Natural killer cell (primary cell): ENCODE measurements at regions not wholly inside any gene's neighbourhood (a gene's known extent, or its start where the extent isn't known, plus 50 kb on each side); places are given as distances from the start of the nearest gene placed in this dataset.

ENCODE experiments used
- ATAC-seq, 3 donors: fragments of 150-1000 bp in 2 of 3; fragments of 200-7000 bp in 1 of 3; cut with Tn5 transposase; 1 replicate in 1 of 3; 2 replicates in 2 of 3; pipeline ENCODE4 v1.10.0; 2021; ENCODE audit warnings: mild to moderate bottlenecking in 2 of 3, moderate library complexity in 2 of 3
- DNase-seq, 2 donors: peaks; one replicate each; pipeline versions ENCODE4 v3.0.0 to v3.0.0-alpha.2; 2013 to 2021; ENCODE audit warnings: mixed read lengths in 1 of 2
- H3K27ac ChIP-seq: one replicate; pipeline ENCODE4 v1.5.1; 2013; ENCODE audit warnings: mild to moderate bottlenecking, low read length
- H3K27me3 ChIP-seq: one replicate; pipeline ENCODE4 v1.6.1; 2013; ENCODE audit warnings: low read length; ENCODE audit not compliant: control insufficient read depth, insufficient read depth
- H3K36me3 ChIP-seq: one replicate; pipeline ENCODE4 v1.6.1; 2013; ENCODE audit warnings: low read length; ENCODE audit not compliant: control insufficient read depth, insufficient read depth
- H3K4me1 ChIP-seq: one replicate; pipeline ENCODE4 v1.6.1; 2013; ENCODE audit warnings: low read length; ENCODE audit not compliant: control insufficient read depth, insufficient read depth
- H3K4me3 ChIP-seq: one replicate; pipeline ENCODE4 v1.5.1; 2013; ENCODE audit warnings: low read length
- H3K9me3 ChIP-seq: one replicate; pipeline ENCODE4 v1.6.1; 2013; ENCODE audit warnings: low read length; ENCODE audit not compliant: control insufficient read depth, insufficient read depth
- H3K27ac Mint-ChIP-seq, 2 donors: one replicate each; pipeline ENCODE4 v1.8.0; 2022; ENCODE audit warnings: mild to moderate bottlenecking in 2 of 2, mixed read lengths in 2 of 2, moderate library complexity in 1 of 2
- H3K27me3 Mint-ChIP-seq, 2 donors: one replicate each; pipeline ENCODE4 v1.8.0; 2022; ENCODE audit warnings: low read depth in 2 of 2, mixed read lengths in 2 of 2
- H3K36me3 Mint-ChIP-seq: one replicate; pipeline ENCODE4 v1.8.0; 2022; ENCODE audit warnings: mixed read lengths
- H3K4me1 Mint-ChIP-seq, 2 donors: one replicate each; pipeline ENCODE4 v1.8.0; 2022; ENCODE audit warnings: mixed read lengths in 2 of 2
- H3K4me3 Mint-ChIP-seq: one replicate; pipeline ENCODE4 v1.8.0; 2022; ENCODE audit warnings: mild to moderate bottlenecking, moderate library complexity, mixed read lengths
- H3K9me3 Mint-ChIP-seq, 2 donors: one replicate each; pipeline ENCODE4 v1.8.0; 2022; ENCODE audit warnings: mixed read lengths in 2 of 2
- CTCF ChIP-seq: fragments of 200-600 bp; IDR thresholded peaks from one replicate; pipeline ENCODE4 v1.8.0; 2022; ENCODE audit warnings: antibody characterized with exemption
- WGBS: methylation state at CpG from one replicate; pipeline ENCODE4 v1.1.7; 2013; ENCODE audit warnings: missing lambda C conversion rate; ENCODE audit not compliant: insufficient coverage; 5-methylcytosine and 5-hydroxymethylcytosine counted together
- intact Hi-C: fragments of 100-400 bp; cut with micrococcal nuclease; formaldehyde crosslinking; loops from one replicate; pipeline ENCODE4 v1.14.2; 2022

GRCh38 chr12:9260931-9261330, 52.7 kb upstream of the PZP start:
- Mint-ChIP-seq H3K27me3 (peaks cover 0 to 12% of the 10 kb centered on the region in 2 donors), H3K36me3 (no peaks in the 10 kb centered on the region), H3K9me3 (no peaks in the 10 kb centered on the region), H3K4me3 (no peak overlapping the region), H3K4me1 (no peaks in the 10 kb centered on the region), H3K27ac (no peak overlapping the region)
- Histone ChIP-seq H3K4me1 (no peaks in the 10 kb centered on the region), H3K4me3 (no peak overlapping the region), H3K27ac (no peak overlapping the region), H3K9me3 (no peaks in the 10 kb centered on the region), H3K36me3 (peaks cover 14% of the 10 kb centered on the region), H3K27me3 (no peaks in the 10 kb centered on the region)
- DNase-seq (no peak), ATAC-seq (no peak)
- no peak for TF ChIP-seq CTCF
- intact Hi-C loops, result no loop called here

GRCh38 chr12:9258676-9259075, 50.5 kb upstream of the PZP start:
- H3K9me3 ChIP-seq, result no peaks in the 10 kb centered on the region
- no peak for ATAC-seq
- H3K9me3 Mint-ChIP-seq, result no peaks in the 10 kb centered on the region
- H3K4me3 ChIP-seq, result no peak overlapping the region
- no CpG with 5 or more reads among the region's 1 CpG for WGBS
- DNase-seq, result no peak
- intact Hi-C loops, result no loop called here
- H3K4me1 ChIP-seq, result no peaks in the 10 kb centered on the region
- H3K4me3 Mint-ChIP-seq, result no peak overlapping the region
- H3K27ac ChIP-seq, result no peak overlapping the region
- peaks cover 20% of the 10 kb centered on the region for H3K36me3 ChIP-seq
- no peak for TF ChIP-seq CTCF
- H3K27me3 Mint-ChIP-seq, result peaks cover 0 to 4% of the 10 kb centered on the region in 2 donors
- no peaks in the 10 kb centered on the region for H3K4me1 Mint-ChIP-seq
- H3K27ac Mint-ChIP-seq, result no peak overlapping the region
- H3K36me3 Mint-ChIP-seq, result no peaks in the 10 kb centered on the region
- H3K27me3 ChIP-seq, result no peaks in the 10 kb centered on the region
